Endothelial cell of umbilical vein (primary cell): ENCODE measurements at regions not wholly inside any gene's neighbourhood (a gene's known extent, or its start where the extent isn't known, plus 50 kb on each side); places are given as distances from the start of the nearest gene placed in this dataset.

ENCODE experiments used
- BruUV-seq: library from RNA; stranded (reverse); fragments of 400-500 nt; replicated peaks from 2 replicates; lab custom pipeline; 2021; lab: Mats Ljungman, UMichigan
- CTCF ChIA-PET: fragments of 300-600, 350-600 bp; sonication (Branson Sonifier 250); formaldehyde crosslinking; loops from one replicate; lab custom pipeline; 2021; ENCODE audit warnings: antibody characterized with exemption, inconsistent platforms; lab: Charles Lee
- POLR2A ChIA-PET: fragments of 300-600, 350-600 bp; sonication (Branson Sonifier 250); formaldehyde crosslinking; loops from one replicate; lab custom pipeline; 2021; ENCODE audit warnings: antibody characterized with exemption, inconsistent platforms; lab: Charles Lee
- DNase-seq: peaks from one replicate; pipeline ENCODE4 v3.0.0-alpha.2; 2011; ENCODE audit warnings: low read depth, low spot score
- FAIRE-seq: peaks from 2 replicates; lab custom pipeline; 2011; peaks lifted over from hg19 to GRCh38; lab: Jason Lieb, UNC
- H2AFZ ChIP-seq: 2 replicates; pipeline ENCODE4 v1.6.0; 2012; ENCODE audit warnings: low read depth, low read length, control low read depth, inconsistent platforms
- H3K27ac ChIP-seq: 2 replicates; pipeline ENCODE4 v1.5.1; 2011; ENCODE audit warnings: low read depth, mild to moderate bottlenecking, control low read depth, low read length, moderate library complexity; ENCODE audit not compliant: insufficient read depth
- H3K27me3 ChIP-seq, 2 experiments: 2 replicates each; pipeline versions ENCODE4 v1.6.0 to v1.6.1; 2011; ENCODE audit warnings: low read length in 2 of 2, mixed read lengths in 1 of 2; ENCODE audit not compliant: control insufficient read depth in 2 of 2, insufficient read depth in 2 of 2
- H3K36me3 ChIP-seq, 2 experiments: 2 replicates in 1 of 2; 3 replicates in 1 of 2; pipeline ENCODE4 v1.5.1; 2011; ENCODE audit warnings: low read length in 2 of 2, mild to moderate bottlenecking in 1 of 2, moderate library complexity in 1 of 2; ENCODE audit not compliant: control insufficient read depth in 2 of 2, insufficient read depth in 2 of 2; ENCODE audit errors: extremely low read depth in 1 of 2
- H3K4me1 ChIP-seq: 3 replicates; pipeline ENCODE4 v1.5.1; 2011; ENCODE audit warnings: mild to moderate bottlenecking, low read length; ENCODE audit not compliant: control insufficient read depth, insufficient read depth; ENCODE audit errors: extremely low read depth
- H3K4me2 ChIP-seq: 2 replicates; pipeline ENCODE4 v1.6.1; 2011; ENCODE audit warnings: low read length, control low read depth, mixed read lengths; ENCODE audit not compliant: insufficient read depth
- H3K4me3 ChIP-seq, 3 experiments: fragments of 200-600 bp in 1 of 3; sonication (generic), shearing (Covaris generic) in 1 of 3; replicated peaks in 1 of 3; 2 replicates each; pipeline ENCODE4 v1.5.1; 2011 to 2016; ENCODE audit warnings: control low read depth in 3 of 3, low read length in 3 of 3, mild to moderate bottlenecking in 2 of 3, inconsistent platforms in 1 of 3, low read depth in 1 of 3, moderate library complexity in 1 of 3; ENCODE audit not compliant: insufficient read depth in 1 of 3
- H3K79me2 ChIP-seq: 2 replicates; pipeline ENCODE4 v1.6.0; 2012; ENCODE audit warnings: low read length, inconsistent platforms; ENCODE audit not compliant: control insufficient read depth, insufficient read depth
- H3K9ac ChIP-seq: replicated peaks from 2 replicates; pipeline ENCODE3; 2011; ENCODE audit warnings: low read length, control low read depth; ENCODE audit not compliant: insufficient read depth; ENCODE audit errors: extremely low read depth
- H3K9me1 ChIP-seq: replicated peaks from 3 replicates; pipeline ENCODE4 v1.6.0; 2011; ENCODE audit warnings: mild to moderate bottlenecking, low read length; ENCODE audit not compliant: control insufficient read depth, insufficient read depth; ENCODE audit errors: extremely low read depth
- H3K9me3 ChIP-seq: replicated peaks from 2 replicates; pipeline ENCODE4 v1.5.1; 2012; ENCODE audit warnings: low read length, inconsistent platforms; ENCODE audit not compliant: control insufficient read depth, insufficient read depth
- H4K20me1 ChIP-seq: replicated peaks from 2 replicates; pipeline ENCODE3; 2011; ENCODE audit warnings: mild to moderate bottlenecking, low read length; ENCODE audit not compliant: control insufficient read depth, insufficient read depth; ENCODE audit errors: extremely low read depth
- CTCF ChIP-seq, 2 donors: IDR thresholded peaks; 1 replicate in 1 of 2; 2 replicates in 1 of 2; pipeline ENCODE4 v1.5.1; 2011; ENCODE audit warnings: low read length in 2 of 2, mild to moderate bottlenecking in 2 of 2, moderate library complexity in 2 of 2, control low read depth in 1 of 2, inconsistent platforms in 1 of 2, low read depth in 1 of 2; ENCODE audit not compliant: insufficient read depth in 1 of 2; ENCODE audit errors: extremely low read depth in 1 of 2
- EZH2 ChIP-seq: IDR thresholded peaks from 2 replicates; pipeline ENCODE4 v1.6.1; 2012; ENCODE audit warnings: borderline replicate concordance, low read depth, mild to moderate bottlenecking, moderate library complexity, low read length, inconsistent platforms; ENCODE audit not compliant: severe bottlenecking
- FOS ChIP-seq: IDR thresholded peaks from 2 replicates; pipeline ENCODE4 v1.6.1; 2011; ENCODE audit warnings: mild to moderate bottlenecking, low read length, moderate library complexity, borderline replicate concordance; ENCODE audit not compliant: insufficient read depth
- GATA2 ChIP-seq: IDR thresholded peaks from 2 replicates; pipeline ENCODE4 v1.7.0; 2011; ENCODE audit warnings: low read depth, mild to moderate bottlenecking, moderate library complexity, mixed read lengths, low read length; ENCODE audit not compliant: insufficient read length, insufficient read depth
- JUN ChIP-seq: IDR thresholded peaks from 2 replicates; pipeline ENCODE4 v1.6.1; 2011; ENCODE audit warnings: borderline replicate concordance, low read depth; ENCODE audit not compliant: insufficient read length, insufficient read depth
- MYC ChIP-seq: IDR thresholded peaks from one replicate; pipeline ENCODE4 v1.6.1; 2011; ENCODE audit warnings: mild to moderate bottlenecking, low read depth, low read length
- POLR2A ChIP-seq: IDR thresholded peaks from 2 replicates; pipeline ENCODE4 v1.6.1; 2012; ENCODE audit warnings: low read depth, mild to moderate bottlenecking, control low read depth, low read length
- POLR2AphosphoS5 ChIP-seq: IDR thresholded peaks from 2 replicates; pipeline ENCODE4 v1.6.1; 2012; ENCODE audit warnings: low read depth, mild to moderate bottlenecking, control low read depth, low read length, moderate library complexity; ENCODE audit not compliant: insufficient read depth
- dilution Hi-C: fragments of 300-500 bp; cut with MboI; formaldehyde crosslinking; loops from one replicate; pipeline ENCODE4 v1.15.0; 2019; ENCODE audit warnings: low sequenced_read_pairs; ENCODE audit not compliant: extremely low pct_ligation_motif_present
- intact Hi-C: fragments of 100-400 bp; cut with micrococcal nuclease; formaldehyde crosslinking; loops from one replicate; pipeline ENCODE4 v1.10.0; 2022
- TF ChIP-seq, protein P1 (sequence below): IDR thresholded peaks from 2 replicates; pipeline ENCODE4 v1.6.1; 2011; ENCODE audit not compliant: insufficient read depth, insufficient read length

DNA sequence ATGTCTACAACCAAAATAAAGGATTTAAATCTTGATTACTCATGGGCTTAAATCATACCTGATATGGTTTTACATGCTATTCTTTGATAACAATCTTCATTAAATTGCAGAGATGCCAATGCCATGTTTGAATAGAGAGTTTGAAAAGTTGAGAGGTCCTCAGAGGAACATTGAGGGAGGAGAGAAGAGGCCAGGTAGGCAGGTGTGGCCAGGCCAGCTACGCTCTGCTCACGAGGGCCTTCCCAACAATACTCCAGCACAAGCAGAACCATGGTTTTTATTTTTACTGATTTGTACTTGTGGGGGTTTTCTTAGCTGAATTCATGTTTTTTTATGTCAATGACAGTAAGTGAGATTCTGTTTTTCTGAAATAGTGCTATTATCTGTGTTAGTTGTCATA is 158.1 kb upstream of the RFC3 start:
- Histone ChIP-seq H3K4me3 (no peak overlapping the region), H3K9me3 (no peaks in the 10 kb centered on the region), H3K9ac (no peak overlapping the region), H2AFZ (no peak overlapping the region), H3K4me1 (no peaks in the 10 kb centered on the region), H4K20me1 (no peaks in the 10 kb centered on the region), H3K27ac (no peak overlapping the region), H3K27me3 (peaks cover 1 to 7% of the 10 kb centered on the region in 2 experiments), H3K9me1 (no peaks in the 10 kb centered on the region), H3K36me3 (no peaks in the 10 kb centered on the region), H3K79me2 (no peaks in the 10 kb centered on the region), H3K4me2 (no peak overlapping the region)
- no peak for DNase-seq
- intact Hi-C loops, result no loop called here
- ChIA-PET POLR2A (no interaction called here), CTCF (no interaction called here)
- no peak for FAIRE-seq
- TF ChIP-seq, protein P1, sequence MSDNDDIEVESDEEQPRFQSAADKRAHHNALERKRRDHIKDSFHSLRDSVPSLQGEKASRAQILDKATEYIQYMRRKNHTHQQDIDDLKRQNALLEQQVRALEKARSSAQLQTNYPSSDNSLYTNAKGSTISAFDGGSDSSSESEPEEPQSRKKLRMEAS, result no peak
- no peak for TF ChIP-seq MYC
- TF ChIP-seq GATA2, result no peak
- no peak for TF ChIP-seq JUN
- no peak for TF ChIP-seq CTCF (IDR thresholded peaks at IDR 0.05; ENCODE audit: extremely low read depth in 1 of 2, insufficient read depth in 1 of 2, low read depth in 1 of 2, low read length in 2 of 2)
- TF ChIP-seq POLR2A, result no peak
- no peak for TF ChIP-seq FOS
- no peak for TF ChIP-seq EZH2
- TF ChIP-seq POLR2AphosphoS5, result no peak
- BruUV-seq, result no TSS peak
- dilution Hi-C loops, result no loop called here
